H1 (cell line): ENCODE measurements at regions not wholly inside any gene's neighbourhood (a gene's known extent, or its start where the extent isn't known, plus 50 kb on each side); places are given as distances from the start of the nearest gene placed in this dataset.
A peak's percentile ranks its signal among the peaks of the same experiment; 100 is the strongest.

Source experiments
- CTCF ChIA-PET: fragments of 300-600 bp; sonication (Branson Sonifier 250); formaldehyde crosslinking; loops from one replicate; lab custom pipeline; 2021; ENCODE audit not compliant: partially characterized antibody; lab: Charles Lee
- POLR2A ChIA-PET: fragments of 300-600 bp; sonication (Branson Sonifier 250); formaldehyde crosslinking; loops from one replicate; lab custom pipeline; 2021; ENCODE audit warnings: inconsistent platforms; ENCODE audit not compliant: partially characterized antibody; lab: Charles Lee
- DNase-seq, 2 experiments: peaks; one replicate each; pipeline versions ENCODE4 v3.0.0 to v3.0.0-alpha.2; 2010 to 2022; ENCODE audit warnings: low spot score in 2 of 2, low read depth in 1 of 2, mixed read lengths in 1 of 2
- FAIRE-seq: peaks from 2 replicates; lab custom pipeline; 2011; peaks lifted over from hg19 to GRCh38; lab: Jason Lieb, UNC
- H2AFZ ChIP-seq: 2 replicates; pipeline ENCODE4 v1.8.1; 2012; ENCODE audit warnings: low read length, inconsistent platforms
- H2AK5ac ChIP-seq: 2 replicates; pipeline ENCODE4 v1.6.1; 2013; ENCODE audit warnings: low read depth, low read length
- H2BK120ac ChIP-seq: replicated peaks from 2 replicates; pipeline ENCODE3; 2013; ENCODE audit warnings: low read depth, low read length, inconsistent platforms
- H2BK12ac ChIP-seq: 2 replicates; pipeline ENCODE4 v1.6.1; 2013; ENCODE audit warnings: low read depth, low read length
- H2BK15ac ChIP-seq: 2 replicates; pipeline ENCODE4 v1.6.1; 2013; ENCODE audit warnings: low read length
- H2BK20ac ChIP-seq: 2 replicates; pipeline ENCODE4 v1.6.1; 2013; ENCODE audit warnings: low read length
- H2BK5ac ChIP-seq: 2 replicates; pipeline ENCODE4 v1.6.1; 2013; ENCODE audit warnings: low read depth, low read length
- H3K14ac ChIP-seq: 2 replicates; pipeline ENCODE4 v1.6.1; 2013; ENCODE audit warnings: inconsistent platforms; ENCODE audit not compliant: insufficient read length
- H3K18ac ChIP-seq: 2 replicates; pipeline ENCODE4 v1.6.1; 2013; ENCODE audit warnings: low read length; ENCODE audit errors: extremely low read depth
- H3K23ac ChIP-seq: 2 replicates; pipeline ENCODE4 v1.6.1; 2013; ENCODE audit warnings: inconsistent platforms; ENCODE audit not compliant: insufficient read length
- H3K23me2 ChIP-seq: 2 replicates; pipeline ENCODE4 v1.6.1; 2013; ENCODE audit warnings: low read depth, low read length
- H3K27ac ChIP-seq: 2 replicates; pipeline ENCODE4 v1.6.1; 2011; ENCODE audit warnings: low read depth, low read length, inconsistent platforms
- H3K27me3 ChIP-seq, 4 experiments: replicated peaks in 1 of 4; 1 replicate in 1 of 4; 2 replicates in 3 of 4; pipeline versions ENCODE4 v1.6.1 to v1.8.1; 2011 to 2013; ENCODE audit warnings: low read length in 3 of 4, mild to moderate bottlenecking in 3 of 4, inconsistent platforms in 2 of 4, mixed read lengths in 2 of 4, moderate library complexity in 1 of 4; ENCODE audit not compliant: control insufficient read depth in 3 of 4, insufficient read depth in 3 of 4; ENCODE audit errors: extremely low read depth in 1 of 4
- H3K36me3 ChIP-seq, 4 experiments: 2 replicates each; pipeline versions ENCODE4 v1.6.1 to v1.8.1; 2011 to 2013; ENCODE audit warnings: mild to moderate bottlenecking in 4 of 4, low read length in 3 of 4, moderate library complexity in 2 of 4, control low read depth in 1 of 4, inconsistent platforms in 1 of 4; ENCODE audit not compliant: insufficient read depth in 4 of 4, control insufficient read depth in 2 of 4
- H3K4ac ChIP-seq: replicated peaks from 2 replicates; pipeline ENCODE3; 2013; ENCODE audit warnings: low read length, low read depth, mixed read lengths, inconsistent platforms; ENCODE audit not compliant: insufficient read length
- H3K4me1 ChIP-seq, 4 experiments: replicated peaks in 1 of 4; 1 replicate in 1 of 4; 2 replicates in 3 of 4; pipeline versions ENCODE4 v1.6.1 to v1.8.1; 2011 to 2013; ENCODE audit warnings: low read length in 3 of 4, inconsistent platforms in 2 of 4, mixed read lengths in 1 of 4; ENCODE audit not compliant: insufficient read depth in 4 of 4, control insufficient read depth in 3 of 4
- H3K4me2 ChIP-seq, 2 experiments: 2 replicates each; pipeline versions ENCODE4 v1.6.1 to v1.8.1; 2011 to 2013; ENCODE audit warnings: low read depth in 2 of 2, low read length in 2 of 2, control low read depth in 1 of 2, inconsistent platforms in 1 of 2, mild to moderate bottlenecking in 1 of 2; ENCODE audit not compliant: insufficient read depth in 1 of 2
- H3K4me3 ChIP-seq, 4 experiments: fragments of 200-600, 300-600 bp in 1 of 4; sonication (generic), shearing (Covaris generic), sonication (Bioruptor Twin) in 1 of 4; 2 replicates each; pipeline versions ENCODE4 v1.5.1 to v1.8.1; 2011 to 2016; ENCODE audit warnings: low read length in 4 of 4, low read depth in 3 of 4, control low read depth in 2 of 4, inconsistent platforms in 2 of 4, mild to moderate bottlenecking in 2 of 4, mixed read lengths in 1 of 4, moderate library complexity in 1 of 4; ENCODE audit not compliant: insufficient read depth in 2 of 4; ENCODE audit errors: extremely low read depth in 1 of 4
- H3K56ac ChIP-seq: replicated peaks from 2 replicates; pipeline ENCODE3; 2013; ENCODE audit warnings: low read depth, mild to moderate bottlenecking, mixed read lengths, low read length, inconsistent platforms; ENCODE audit not compliant: insufficient read length
- H3K79me1 ChIP-seq: 2 replicates; pipeline ENCODE4 v1.6.1; 2013; ENCODE audit warnings: low read depth, low read length, control low read depth
- H3K79me2 ChIP-seq, 2 experiments: 2 replicates each; pipeline versions ENCODE4 v1.6.1 to v1.8.1; 2012 to 2013; ENCODE audit warnings: low read length in 2 of 2, mild to moderate bottlenecking in 2 of 2, inconsistent platforms in 1 of 2; ENCODE audit not compliant: insufficient read depth in 2 of 2, control insufficient read depth in 1 of 2
- H3K9ac ChIP-seq, 4 experiments: replicated peaks in 1 of 4; 1 replicate in 1 of 4; 2 replicates in 3 of 4; pipeline versions ENCODE4 v1.6.1 to v1.8.1; 2011 to 2013; ENCODE audit warnings: low read depth in 3 of 4, low read length in 3 of 4, control low read depth in 2 of 4, mild to moderate bottlenecking in 2 of 4, moderate library complexity in 2 of 4, inconsistent platforms in 1 of 4; ENCODE audit errors: extremely low read depth in 1 of 4
- H3K9me3 ChIP-seq, 2 experiments: 2 replicates each; pipeline versions ENCODE4 v1.6.1 to v1.8.1; 2012 to 2013; ENCODE audit warnings: mild to moderate bottlenecking in 2 of 2, moderate library complexity in 2 of 2, control low read depth in 1 of 2, inconsistent platforms in 1 of 2, low read depth in 1 of 2, low read length in 1 of 2, mixed read lengths in 1 of 2; ENCODE audit not compliant: insufficient read depth in 2 of 2
- H4K20me1 ChIP-seq, 2 experiments: replicated peaks in 1 of 2; 2 replicates each; pipeline versions ENCODE3 to v1.8.1; 2011 to 2013; ENCODE audit warnings: inconsistent platforms in 2 of 2, low read length in 2 of 2, mild to moderate bottlenecking in 1 of 2; ENCODE audit not compliant: insufficient read depth in 2 of 2, control insufficient read depth in 1 of 2
- H4K5ac ChIP-seq: 2 replicates; pipeline ENCODE4 v1.6.1; 2013; ENCODE audit warnings: low read length, low read depth, mixed read lengths, inconsistent platforms; ENCODE audit not compliant: insufficient read length
- H4K8ac ChIP-seq: 2 replicates; pipeline ENCODE4 v1.8.0; 2013; ENCODE audit warnings: mild to moderate bottlenecking, moderate library complexity, low read length, inconsistent platforms; ENCODE audit not compliant: insufficient read depth; ENCODE audit errors: extremely low read depth
- H4K91ac ChIP-seq: replicated peaks from 2 replicates; pipeline ENCODE3; 2013; ENCODE audit warnings: low read length, mixed read lengths, inconsistent platforms; ENCODE audit not compliant: insufficient read length
- ASH2L ChIP-seq: fragments of 200-600, 300-600 bp; sonication (generic); IDR thresholded peaks from one replicate; pipeline ENCODE4 v1.7.1; 2017; ENCODE audit warnings: low read length
- KDM1A ChIP-seq: fragments of 200-600, 300-600 bp; sonication (generic); IDR thresholded peaks from 2 replicates; pipeline ENCODE4 v1.7.1; 2016; ENCODE audit warnings: mild to moderate bottlenecking, low read length, borderline replicate concordance
- KDM5A ChIP-seq: fragments of 200-600 bp; IDR thresholded peaks from 2 replicates; pipeline ENCODE4 v1.7.1; 2012; ENCODE audit warnings: mild to moderate bottlenecking, low read length, inconsistent platforms, mixed read lengths
- RAD21 ChIP-seq, 2 experiments: IDR thresholded peaks in 1 of 2; conservative IDR thresholded peaks in 1 of 2; 2 replicates each; pipeline ENCODE4 v1.6.1; 2011; ENCODE audit warnings: low read depth in 2 of 2, low read length in 2 of 2, improper control_type of control experiment in 1 of 2, inconsistent platforms in 1 of 2, mild to moderate bottlenecking in 1 of 2, moderate library complexity in 1 of 2
- SIX5 ChIP-seq: IDR thresholded peaks from 2 replicates; pipeline ENCODE4 v1.6.1; 2011; ENCODE audit warnings: mild to moderate bottlenecking, low read depth, low read length
- YY1 ChIP-seq: IDR thresholded peaks from 2 replicates; pipeline ENCODE4 v1.6.1; 2011; ENCODE audit warnings: low read depth, mild to moderate bottlenecking, low read length
- WGBS, 2 experiments: shearing (Covaris generic) in 1 of 2; methylation state at CpG; one replicate each; pipeline versions ENCODE4 v1.1.6 to v1.1.7; 2013 to 2015; ENCODE audit warnings: low lambda C conversion rate in 2 of 2, mixed read lengths in 2 of 2, inconsistent platforms in 1 of 2, low coverage in 1 of 2, missing lambda C conversion rate in 1 of 2; ENCODE audit not compliant: insufficient replicate concordance in 2 of 2, insufficient coverage in 1 of 2, insufficient read length in 1 of 2; ENCODE audit errors: extremely low coverage in 1 of 2, missing lambda C conversion rate in 1 of 2; 5-methylcytosine and 5-hydroxymethylcytosine counted together
- TF ChIP-seq, protein P1 (sequence below), 3 experiments: IDR thresholded peaks; 1 replicate in 2 of 3; 2 replicates in 1 of 3; pipeline versions ENCODE4 v1.5.1 to v1.6.1; 2011; ENCODE audit warnings: low read length in 3 of 3, mild to moderate bottlenecking in 3 of 3, inconsistent platforms in 2 of 3, low read depth in 1 of 3, moderate library complexity in 1 of 3; ENCODE audit not compliant: insufficient read depth in 1 of 3; ENCODE audit errors: control extremely low read depth in 1 of 3

DNA sequence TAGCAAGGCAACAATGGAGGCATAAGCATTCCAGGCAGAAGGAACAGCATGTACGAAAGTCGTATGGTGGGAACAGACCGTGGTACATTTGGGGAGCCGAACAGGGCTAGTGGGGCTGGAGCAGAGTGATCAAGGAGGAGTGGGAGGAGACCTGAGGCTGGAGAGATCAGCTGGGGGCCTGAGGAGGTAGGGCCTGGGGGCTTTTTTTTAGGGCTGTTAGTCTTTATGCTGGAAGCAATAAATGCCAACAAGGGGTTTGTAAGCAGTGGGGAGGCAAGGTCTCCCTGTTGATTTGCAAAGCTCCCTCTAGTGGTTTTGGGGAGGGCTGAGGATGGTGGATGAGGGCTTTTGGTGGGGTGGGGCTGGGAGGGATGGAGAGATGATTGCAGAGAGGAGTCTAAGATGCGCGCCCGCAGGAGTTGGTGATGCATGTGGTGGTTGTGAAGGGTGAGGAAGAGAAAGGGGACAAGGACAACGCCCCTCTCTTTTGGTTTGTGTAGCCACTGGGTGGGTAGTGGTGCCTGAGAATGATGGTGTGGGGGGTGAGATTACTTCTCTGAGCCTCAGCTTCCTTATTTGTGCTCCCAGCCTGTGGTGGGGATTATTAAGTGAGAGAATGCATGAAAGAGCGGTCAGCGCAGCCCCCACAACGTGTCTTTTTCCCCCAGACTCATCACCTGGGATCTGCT is 74.1 kb upstream of the TOX2 start:
- Histone ChIP-seq H2AFZ (0 out of 2 replicates have a peak overlapping the region, but pooled peaks have one; percentile 48), H3K79me2 (no peaks in the 10 kb centered on the region), H3K4ac (no peak overlapping the region), H3K27me3 (no peaks in the 10 kb centered on the region), H3K9me3 (no peaks in the 10 kb centered on the region), H3K4me1 (peaks cover 0 to 6% (median 1%) of the 10 kb centered on the region in 4 experiments; a peak in 3 of 7 replicates), H3K9ac (no peak overlapping the region), H2BK120ac (no peak overlapping the region), H2BK5ac (no peak overlapping the region), H4K8ac (no peak overlapping the region), H2BK20ac (no peak overlapping the region), H3K18ac (no peak overlapping the region), H3K23ac (no peak overlapping the region), H3K27ac (no peak overlapping the region), H4K91ac (no peak overlapping the region), H3K14ac (no peak overlapping the region), H4K20me1 (no peaks in the 10 kb centered on the region), H3K4me3 (no peak overlapping the region), H2AK5ac (no peak overlapping the region), H3K36me3 (no peaks in the 10 kb centered on the region), H3K56ac (no peak overlapping the region), H3K23me2 (no peaks in the 10 kb centered on the region), H3K4me2 (no peak overlapping the region), H3K79me1 (no peaks in the 10 kb centered on the region), H2BK12ac (no peak overlapping the region), H2BK15ac (no peak overlapping the region), H4K5ac (no peak overlapping the region)
- DNase-seq (peak; percentile 21 to 57), FAIRE-seq (no peak)
- WGBS, 2 experiments: 98% methylated on average over 4 of the region's 11 CpGs; no CpG with 5 or more reads in 1 of the 2 experiments
- POLR2A ChIA-PET: no interaction called here
- CTCF ChIA-PET: interaction anchor here (0.5 to 4.7 kb wide), 22 partner anchors 10 to 441 kb away, joined by 3 to 26 read pairs (median 5); no protein-coding TSS in a partner anchor
- no peak for TF ChIP-seq KDM5A
- TF ChIP-seq KDM1A: peak; percentile 67; the same call in 1 of the 2 replicates
- TF ChIP-seq SIX5: no peak
- peak; percentile 59; the same call in 1 of the 2 replicates for TF ChIP-seq YY1
- TF ChIP-seq RAD21 (IDR thresholded peaks at IDR 0.05 in 1 of 2, conservative IDR thresholded peaks at IDR 0.05 in 1 of 2; ENCODE audit: low read depth in 2 of 2, low read length in 2 of 2): peak; percentile 40 to 59; a peak in 3 of 4 replicates
- TF ChIP-seq, protein P1, sequence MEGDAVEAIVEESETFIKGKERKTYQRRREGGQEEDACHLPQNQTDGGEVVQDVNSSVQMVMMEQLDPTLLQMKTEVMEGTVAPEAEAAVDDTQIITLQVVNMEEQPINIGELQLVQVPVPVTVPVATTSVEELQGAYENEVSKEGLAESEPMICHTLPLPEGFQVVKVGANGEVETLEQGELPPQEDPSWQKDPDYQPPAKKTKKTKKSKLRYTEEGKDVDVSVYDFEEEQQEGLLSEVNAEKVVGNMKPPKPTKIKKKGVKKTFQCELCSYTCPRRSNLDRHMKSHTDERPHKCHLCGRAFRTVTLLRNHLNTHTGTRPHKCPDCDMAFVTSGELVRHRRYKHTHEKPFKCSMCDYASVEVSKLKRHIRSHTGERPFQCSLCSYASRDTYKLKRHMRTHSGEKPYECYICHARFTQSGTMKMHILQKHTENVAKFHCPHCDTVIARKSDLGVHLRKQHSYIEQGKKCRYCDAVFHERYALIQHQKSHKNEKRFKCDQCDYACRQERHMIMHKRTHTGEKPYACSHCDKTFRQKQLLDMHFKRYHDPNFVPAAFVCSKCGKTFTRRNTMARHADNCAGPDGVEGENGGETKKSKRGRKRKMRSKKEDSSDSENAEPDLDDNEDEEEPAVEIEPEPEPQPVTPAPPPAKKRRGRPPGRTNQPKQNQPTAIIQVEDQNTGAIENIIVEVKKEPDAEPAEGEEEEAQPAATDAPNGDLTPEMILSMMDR (IDR thresholded peaks at IDR 0.05; ENCODE audit: control extremely low read depth in 1 of 3, insufficient read depth in 1 of 3, low read depth in 1 of 3, low read length in 3 of 3): peak; percentile 57 to 64 (median 63)
- no peak for TF ChIP-seq ASH2L
